C4-2B (cell line): ENCODE measurements at regions not wholly inside any gene's neighbourhood (a gene's known extent, or its start where the extent isn't known, plus 50 kb on each side); places are given as distances from the start of the nearest gene placed in this dataset.

Source experiments
- CTCF ChIP-seq: fragments of 450-650 bp; conservative IDR thresholded peaks from 2 replicates; pipeline ENCODE4 v1.5.1; 2017; ENCODE audit warnings: mild to moderate bottlenecking
- ZFX ChIP-seq: fragments of 450-650 bp; IDR thresholded peaks from 2 replicates; pipeline ENCODE4 v1.6.1; 2017

- TF ChIP-seq CTCF (no peak), ZFX (no peak)
Measured at GRCh38 chrX:148372925-148373324, 127.5 kb upstream of the AFF2 start.
